ENCODE measurements at regions not wholly inside any gene's neighbourhood (a gene's known extent, or its start where the extent isn't known, plus 50 kb on each side); places are given as distances from the start of the nearest gene placed in this dataset.

DNA sequence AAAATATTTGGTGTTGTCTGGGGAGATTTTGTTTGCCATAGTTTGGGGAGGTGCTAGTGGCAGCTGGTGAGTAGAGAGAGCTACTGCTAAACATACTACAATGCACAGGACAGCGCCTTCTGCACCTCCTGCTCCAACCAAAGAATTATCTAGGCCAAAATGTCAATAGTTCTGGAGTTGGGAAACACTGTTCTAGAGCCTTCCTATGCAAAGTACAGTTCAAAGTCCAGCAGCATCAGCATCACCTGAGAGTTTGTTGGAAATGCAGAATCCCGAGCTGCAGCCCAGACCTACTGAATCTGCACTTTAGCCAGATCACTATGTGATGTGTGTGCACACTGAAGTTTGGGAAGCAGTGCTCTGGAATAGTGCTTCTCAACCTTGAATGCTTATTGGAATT is 290.7 kb downstream of the TCF7L2 start:
- H3K27ac ChIP-seq = no peak overlapping the region
- TF ChIP-seq, protein P1, sequence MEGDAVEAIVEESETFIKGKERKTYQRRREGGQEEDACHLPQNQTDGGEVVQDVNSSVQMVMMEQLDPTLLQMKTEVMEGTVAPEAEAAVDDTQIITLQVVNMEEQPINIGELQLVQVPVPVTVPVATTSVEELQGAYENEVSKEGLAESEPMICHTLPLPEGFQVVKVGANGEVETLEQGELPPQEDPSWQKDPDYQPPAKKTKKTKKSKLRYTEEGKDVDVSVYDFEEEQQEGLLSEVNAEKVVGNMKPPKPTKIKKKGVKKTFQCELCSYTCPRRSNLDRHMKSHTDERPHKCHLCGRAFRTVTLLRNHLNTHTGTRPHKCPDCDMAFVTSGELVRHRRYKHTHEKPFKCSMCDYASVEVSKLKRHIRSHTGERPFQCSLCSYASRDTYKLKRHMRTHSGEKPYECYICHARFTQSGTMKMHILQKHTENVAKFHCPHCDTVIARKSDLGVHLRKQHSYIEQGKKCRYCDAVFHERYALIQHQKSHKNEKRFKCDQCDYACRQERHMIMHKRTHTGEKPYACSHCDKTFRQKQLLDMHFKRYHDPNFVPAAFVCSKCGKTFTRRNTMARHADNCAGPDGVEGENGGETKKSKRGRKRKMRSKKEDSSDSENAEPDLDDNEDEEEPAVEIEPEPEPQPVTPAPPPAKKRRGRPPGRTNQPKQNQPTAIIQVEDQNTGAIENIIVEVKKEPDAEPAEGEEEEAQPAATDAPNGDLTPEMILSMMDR (conservative IDR thresholded peaks at IDR 0.05) = no peak
- no peak for TF ChIP-seq ZFX (IDR thresholded peaks at IDR 0.05)

GRCh38 chr10:113241599-113242360 is 291.7 kb downstream of the TCF7L2 start:
- no peak overlapping the region for H3K27ac ChIP-seq
- TF ChIP-seq, protein P1 (conservative IDR thresholded peaks at IDR 0.05) = no peak
- TF ChIP-seq ZFX (IDR thresholded peaks at IDR 0.05) = no peak

DNA sequence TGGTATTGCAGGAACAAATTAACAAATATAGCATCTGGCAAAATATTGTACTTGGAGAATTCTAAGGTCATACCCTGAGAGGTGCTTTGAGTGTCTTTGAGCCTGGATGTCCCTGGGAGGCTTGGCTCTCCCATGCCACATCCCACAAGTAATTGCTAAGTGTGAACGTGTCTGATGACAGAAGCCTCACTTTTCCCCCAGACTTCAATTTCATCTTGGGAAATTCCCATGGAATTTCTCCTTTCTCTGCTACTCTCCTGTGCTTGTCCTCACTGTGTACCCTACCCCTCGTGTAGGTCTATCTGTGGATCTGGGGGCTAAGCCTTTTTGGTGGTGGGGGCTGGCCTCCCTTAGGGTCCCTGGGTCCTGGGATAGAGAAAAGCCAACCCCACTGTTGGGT is 293.3 kb downstream of the TCF7L2 start:
- TF ChIP-seq ZFX (IDR thresholded peaks at IDR 0.05) = no peak
- TF ChIP-seq, protein P1 (conservative IDR thresholded peaks at IDR 0.05) = no peak
- H3K27ac ChIP-seq = no peak overlapping the region

DNA sequence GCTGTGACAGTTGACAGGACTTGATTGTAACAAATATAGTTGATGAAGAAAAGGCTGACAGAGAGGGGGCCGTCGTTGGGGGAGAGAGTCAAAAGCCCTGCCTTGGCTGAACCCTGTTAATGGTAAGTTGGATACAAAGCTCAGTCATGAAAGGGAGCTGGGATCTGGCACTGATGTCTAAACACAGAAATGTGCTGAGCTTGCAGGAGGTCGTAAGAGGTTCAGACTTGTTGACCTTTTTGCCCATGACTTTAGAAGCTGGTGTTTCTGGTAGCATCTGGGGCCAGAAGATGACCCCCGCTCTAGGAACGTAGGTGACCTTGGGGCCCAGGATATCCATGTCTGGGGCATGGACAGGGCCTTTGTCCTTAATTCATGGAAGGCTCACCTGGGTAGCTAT is 294.7 kb downstream of the TCF7L2 start:
- TF ChIP-seq ZFX (IDR thresholded peaks at IDR 0.05) = no peak
- TF ChIP-seq, protein P1 (conservative IDR thresholded peaks at IDR 0.05) = no peak
- H3K27ac ChIP-seq = no peak overlapping the region

GRCh38 chr10:113245286-113245685 is 295.2 kb downstream of the TCF7L2 start:
- H3K27ac ChIP-seq = no peak overlapping the region
- TF ChIP-seq, protein P1 (conservative IDR thresholded peaks at IDR 0.05) = no peak
- TF ChIP-seq ZFX (IDR thresholded peaks at IDR 0.05) = no peak

DNA sequence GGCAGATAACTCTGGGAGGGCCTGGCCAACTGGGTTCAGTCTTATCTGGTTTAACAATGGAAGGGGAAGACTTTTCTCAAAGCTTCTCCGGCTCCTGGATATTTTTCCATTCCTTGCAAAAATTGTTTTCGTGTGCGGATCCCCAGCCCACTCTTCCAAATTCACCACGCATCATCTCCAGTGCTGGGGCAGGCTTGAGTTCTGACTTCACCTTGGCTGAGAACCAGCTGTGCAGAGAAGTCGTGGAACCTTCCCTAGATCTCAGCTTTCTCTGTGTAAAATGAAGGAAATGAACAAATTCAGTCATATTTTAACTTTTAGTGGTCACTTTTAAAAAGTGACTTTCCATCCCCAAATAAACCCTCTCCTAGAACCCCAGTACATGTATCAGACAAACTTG is 297.0 kb downstream of the TCF7L2 start:
- no peak overlapping the region for H3K27ac ChIP-seq
- TF ChIP-seq, protein P1 (conservative IDR thresholded peaks at IDR 0.05) = no peak
- TF ChIP-seq ZFX (IDR thresholded peaks at IDR 0.05) = no peak

- TF ChIP-seq, protein P1 (conservative IDR thresholded peaks at IDR 0.05) = no peak
- TF ChIP-seq ZFX (IDR thresholded peaks at IDR 0.05) = no peak
- H3K27ac ChIP-seq = no peak overlapping the region
Measured at GRCh38 chr10:113252650-113253618, 299.9 kb upstream of the HABP2 start.

All from C4-2B (cell line).